Stimulated activated effector memory CD8-positive, alpha-beta T cell treated with anti-CD3 and anti-CD28 coated beads, Interleukin-12 subunit alpha, Interleukin-12 subunit beta, amount 100 ng/mL, for 72 hours (primary cell): ENCODE measurements at regions not wholly inside any gene's neighbourhood (a gene's known extent, or its start where the extent isn't known, plus 50 kb on each side); places are given as distances from the start of the nearest gene placed in this dataset.
"Not testable (repeated sequence)": the region's sequence is repeated elsewhere in the genome, so short reads cannot be mapped to it uniquely, and the experiment has no call there.

ENCODE experiments used
- ATAC-seq: fragments of 150-1000 bp; cut with Tn5 transposase; 2 replicates; pipeline ENCODE4 v1.10.0; 2021
- DNase-seq, 2 donors: peaks; one replicate each; pipeline ENCODE4 v3.0.0; 2021 to 2022; ENCODE audit warnings: low spot score in 2 of 2
- H3K27ac Mint-ChIP-seq: one replicate; pipeline ENCODE4 v1.8.0; 2022; ENCODE audit warnings: mild to moderate bottlenecking, mixed read lengths
- H3K36me3 Mint-ChIP-seq: one replicate; pipeline ENCODE4 v1.8.0; 2022; ENCODE audit warnings: mild to moderate bottlenecking, mixed read lengths
- H3K4me1 Mint-ChIP-seq: one replicate; pipeline ENCODE4 v1.8.0; 2022; ENCODE audit warnings: mixed read lengths
- H3K4me3 Mint-ChIP-seq: one replicate; pipeline ENCODE4 v1.8.0; 2022; ENCODE audit warnings: mild to moderate bottlenecking, mixed read lengths
- H3K9me3 Mint-ChIP-seq: one replicate; pipeline ENCODE4 v1.8.0; 2022; ENCODE audit warnings: mixed read lengths

GRCh38 chr5:89353837-89354551, 471.0 kb upstream of the MEF2C start:
- DNase-seq (no peak), ATAC-seq (no peak)
- peaks cover 6% of the 10 kb centered on the region for H3K9me3 Mint-ChIP-seq
- H3K4me3 Mint-ChIP-seq = no peak overlapping the region
- H3K27ac Mint-ChIP-seq = no peak overlapping the region
- no peaks in the 10 kb centered on the region for H3K36me3 Mint-ChIP-seq
- no peaks in the 10 kb centered on the region for H3K4me1 Mint-ChIP-seq

- Mint-ChIP-seq H3K4me3 (no peak overlapping the region), H3K9me3 (peaks cover 5% of the 10 kb centered on the region), H3K36me3 (no peaks in the 10 kb centered on the region), H3K27ac (no peak overlapping the region), H3K4me1 (no peaks in the 10 kb centered on the region)
- no peak for DNase-seq
- no peak for ATAC-seq
Observed at GRCh38 chr5:89351975-89352374, 469.0 kb upstream of the MEF2C start.

DNA sequence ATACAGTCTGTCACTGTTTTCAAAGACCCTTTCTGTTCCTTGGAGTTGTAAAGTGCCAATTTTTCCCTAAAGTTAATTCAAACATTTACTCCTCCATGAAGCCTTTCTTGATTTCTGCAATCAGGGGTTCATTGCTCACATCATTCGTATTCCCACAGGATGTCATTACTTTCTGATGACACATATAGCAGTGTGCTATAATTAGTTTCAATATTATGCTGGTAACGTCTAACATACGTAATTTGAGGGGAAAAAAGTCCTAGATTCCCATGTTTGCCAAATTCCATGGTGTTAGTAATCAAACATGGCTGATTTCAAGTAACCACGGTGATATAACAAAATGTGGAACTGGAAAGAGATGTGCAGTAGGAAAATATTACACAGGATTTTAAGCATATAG, 468.2 kb upstream of the MEF2C start:
- no peak for ATAC-seq
- Mint-ChIP-seq H3K27ac (no peak overlapping the region), H3K36me3 (no peaks in the 10 kb centered on the region), H3K4me3 (no peak overlapping the region), H3K4me1 (no peaks in the 10 kb centered on the region), H3K9me3 (peaks cover 5% of the 10 kb centered on the region)
- no peak for DNase-seq

GRCh38 chr5:89350684-89351083, 467.7 kb upstream of the MEF2C start:
- peaks cover 5% of the 10 kb centered on the region for H3K9me3 Mint-ChIP-seq
- no peaks in the 10 kb centered on the region for H3K4me1 Mint-ChIP-seq
- ATAC-seq = no peak
- no peaks in the 10 kb centered on the region for H3K36me3 Mint-ChIP-seq
- no peak overlapping the region for H3K27ac Mint-ChIP-seq
- no peak for DNase-seq
- H3K4me3 Mint-ChIP-seq = no peak overlapping the region

- Mint-ChIP-seq H3K27ac (no peak overlapping the region), H3K9me3 (peaks cover 3% of the 10 kb centered on the region), H3K4me3 (no peak overlapping the region), H3K4me1 (no peaks in the 10 kb centered on the region), H3K36me3 (no peaks in the 10 kb centered on the region)
- DNase-seq (no peak), ATAC-seq (no peak)
Observed at GRCh38 chr5:89349246-89349980, 466.4 kb upstream of the MEF2C start.

DNA sequence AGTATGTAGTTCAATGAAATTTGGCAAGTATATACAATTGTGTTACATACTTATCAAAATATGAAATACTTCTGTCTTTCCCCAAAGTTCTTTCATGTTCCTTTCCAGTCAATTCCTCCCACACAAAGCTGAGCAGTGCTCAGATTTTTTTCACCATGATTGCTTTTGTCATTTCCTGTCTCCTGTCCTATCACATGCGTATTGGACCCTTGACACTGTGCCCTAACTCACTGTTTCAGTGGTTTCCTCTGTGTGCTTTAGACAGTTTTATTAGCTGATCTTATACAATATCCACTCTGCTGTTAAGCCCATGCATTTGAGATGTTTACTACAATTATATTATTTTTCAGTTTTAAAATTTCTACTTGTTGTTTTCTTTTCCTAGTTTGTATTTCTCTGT, 463.6 kb upstream of the MEF2C start:
- Mint-ChIP-seq H3K4me3 (no peak overlapping the region), H3K36me3 (no peaks in the 10 kb centered on the region), H3K27ac (no peak overlapping the region), H3K9me3 (peaks cover 3% of the 10 kb centered on the region), H3K4me1 (no peaks in the 10 kb centered on the region)
- ATAC-seq = no peak
- DNase-seq = no peak

DNA sequence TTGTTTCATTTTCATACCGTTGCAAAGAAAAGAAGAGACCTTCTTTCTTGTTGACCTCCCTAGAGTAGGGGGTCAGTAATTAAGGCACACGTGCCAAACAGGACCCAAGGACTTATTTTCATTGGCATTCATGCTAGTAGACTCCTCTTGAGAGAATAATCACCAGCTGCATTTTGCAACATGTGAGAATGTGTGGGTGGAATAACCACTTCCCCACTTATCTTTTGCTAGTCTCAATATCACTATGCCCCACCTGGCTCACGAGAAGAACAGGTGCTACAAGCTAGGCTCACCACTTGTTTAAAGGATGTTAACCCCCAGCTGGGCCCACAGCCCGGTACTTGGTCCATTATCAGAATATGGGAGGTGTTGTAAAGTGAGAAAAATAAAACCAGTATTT, 460.7 kb upstream of the MEF2C start:
- Mint-ChIP-seq H3K36me3 (no peaks in the 10 kb centered on the region), H3K27ac (no peak overlapping the region), H3K9me3 (peaks cover 3% of the 10 kb centered on the region), H3K4me3 (no peak overlapping the region), H3K4me1 (no peaks in the 10 kb centered on the region)
- ATAC-seq (no peak), DNase-seq (no peak)

DNA sequence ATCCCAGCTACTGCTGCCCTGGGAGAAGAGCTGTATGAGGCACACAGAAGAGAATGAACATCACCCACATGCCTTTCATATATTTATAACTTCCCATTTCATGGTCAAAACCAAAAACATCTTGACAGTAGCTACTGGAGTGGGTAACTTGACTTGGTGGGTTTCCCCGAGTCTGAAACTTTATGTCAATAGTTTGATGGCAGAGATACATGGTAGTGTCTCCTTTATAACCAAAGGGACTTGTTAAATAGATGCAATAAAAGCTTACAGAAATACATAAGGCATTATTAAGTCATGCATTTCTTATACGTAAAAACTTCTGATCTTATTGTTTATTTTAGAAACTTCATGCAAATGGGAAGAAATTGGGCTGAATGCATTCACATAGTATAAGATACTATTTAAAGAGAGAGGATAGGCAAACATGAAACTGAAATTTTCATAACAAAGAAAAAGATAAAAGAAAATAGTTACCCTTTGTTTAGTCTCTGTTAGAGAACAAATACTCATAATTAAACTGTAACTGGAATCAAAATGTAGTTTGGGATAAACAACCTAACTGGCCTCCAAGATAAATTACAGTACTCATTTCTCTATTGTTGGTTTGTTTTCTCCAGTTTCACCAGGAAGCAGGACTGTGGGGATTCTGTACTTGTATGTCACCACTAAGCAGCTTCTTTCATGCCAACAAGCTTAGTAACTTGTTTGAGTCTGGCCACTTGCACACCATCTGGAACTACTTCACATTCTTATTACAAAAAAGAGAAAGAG, 459.3 kb upstream of the MEF2C start:
- Mint-ChIP-seq H3K36me3 (no peaks in the 10 kb centered on the region), H3K4me1 (no peaks in the 10 kb centered on the region), H3K4me3 (no peak overlapping the region), H3K9me3 (peaks cover 6% of the 10 kb centered on the region), H3K27ac (no peak overlapping the region)
- DNase-seq = no peak
- no peak for ATAC-seq

DNA sequence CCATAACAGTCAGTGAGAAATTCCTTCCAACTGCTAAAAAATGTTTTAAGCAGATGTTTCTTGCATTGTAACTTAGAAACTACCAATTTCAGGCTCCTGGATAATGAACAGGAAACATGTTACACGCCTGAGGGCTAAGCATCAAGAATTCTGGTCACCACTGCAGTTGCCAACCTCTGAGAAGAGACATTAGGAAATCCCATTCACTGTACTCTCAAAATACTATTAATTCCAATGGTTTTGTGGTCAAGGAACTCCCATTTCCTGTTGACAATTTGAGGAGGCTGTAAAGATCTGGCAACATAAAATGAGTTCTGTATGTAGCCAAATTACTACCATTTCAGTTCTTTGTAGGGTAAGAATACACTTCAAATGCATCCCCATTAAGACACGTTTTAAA, 456.0 kb upstream of the MEF2C start:
- DNase-seq = no peak
- Mint-ChIP-seq H3K4me3 (no peak overlapping the region), H3K27ac (no peak overlapping the region), H3K4me1 (no peaks in the 10 kb centered on the region), H3K9me3 (peaks cover 7% of the 10 kb centered on the region), H3K36me3 (no peaks in the 10 kb centered on the region)
- ATAC-seq = no peak

DNA sequence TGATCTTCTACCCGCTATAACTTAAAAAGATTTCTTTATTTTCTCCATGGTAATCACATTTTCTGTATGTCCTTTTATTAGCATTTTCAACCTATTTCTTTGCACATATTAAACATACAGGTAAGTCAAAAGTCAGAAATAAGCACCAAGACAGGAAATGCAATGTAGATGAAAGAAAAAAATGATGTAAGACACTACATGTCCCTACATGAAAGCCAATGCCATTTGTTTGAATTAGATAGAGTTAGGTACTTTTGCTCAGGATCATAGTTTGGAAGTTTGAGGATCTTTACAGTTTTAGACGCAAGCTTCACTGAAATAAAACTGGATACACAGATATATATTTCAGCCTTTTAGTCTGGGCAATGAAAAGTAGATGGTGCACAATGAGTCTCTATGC, 453.1 kb upstream of the MEF2C start:
- DNase-seq = no peak
- no peak overlapping the region for H3K27ac Mint-ChIP-seq
- no peak overlapping the region for H3K4me3 Mint-ChIP-seq
- ATAC-seq = no peak
- H3K9me3 Mint-ChIP-seq = peaks cover 7% of the 10 kb centered on the region
- no peaks in the 10 kb centered on the region for H3K4me1 Mint-ChIP-seq
- no peaks in the 10 kb centered on the region for H3K36me3 Mint-ChIP-seq

DNA sequence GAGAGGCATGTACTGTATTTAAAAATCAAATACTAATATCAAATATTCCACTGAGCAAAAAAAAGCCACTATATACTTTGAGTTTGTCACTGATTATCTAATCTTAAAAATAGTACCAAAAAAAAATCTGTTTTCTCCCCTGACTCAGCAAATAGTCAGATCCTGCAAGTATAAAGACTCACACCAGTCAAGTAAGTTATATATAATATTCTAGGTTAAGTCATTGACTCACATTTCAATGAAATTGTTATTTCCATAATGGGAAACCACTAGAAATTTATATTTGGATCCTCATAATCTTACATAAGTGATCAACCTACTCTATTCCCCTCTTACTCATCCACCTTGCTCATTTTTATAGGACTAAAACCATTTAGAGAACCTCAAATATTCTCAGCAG, 447.2 kb upstream of the MEF2C start:
- Mint-ChIP-seq H3K4me1 (no peaks in the 10 kb centered on the region), H3K36me3 (no peaks in the 10 kb centered on the region), H3K4me3 (no peak overlapping the region), H3K27ac (no peak overlapping the region), H3K9me3 (peaks cover 8% of the 10 kb centered on the region)
- ATAC-seq = no peak
- no peak for DNase-seq

DNA sequence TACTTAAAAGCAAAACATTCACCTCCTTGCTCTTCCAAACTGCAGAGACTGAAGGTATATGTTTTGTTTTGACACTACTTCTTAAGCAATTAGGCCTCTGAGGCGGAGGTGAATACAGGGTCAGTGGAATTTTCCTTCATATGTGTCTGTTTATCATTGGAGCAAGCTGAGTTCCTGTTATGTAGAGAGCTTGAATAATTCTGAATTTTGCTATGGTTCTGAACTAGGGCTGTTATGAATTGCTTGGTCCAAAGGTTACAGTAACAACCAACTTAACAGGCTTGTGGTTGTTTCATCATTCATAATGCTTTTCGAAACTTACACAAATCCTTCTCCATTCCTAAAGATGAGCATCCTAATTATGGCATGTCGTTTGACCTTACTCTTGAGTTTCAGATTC, 444.6 kb upstream of the MEF2C start:
- Mint-ChIP-seq H3K27ac (no peak overlapping the region), H3K36me3 (no peaks in the 10 kb centered on the region), H3K4me3 (no peak overlapping the region), H3K4me1 (no peaks in the 10 kb centered on the region), H3K9me3 (peaks cover 8% of the 10 kb centered on the region)
- ATAC-seq (no peak), DNase-seq (no peak)

GRCh38 chr5:89324990-89325389, 442.0 kb upstream of the MEF2C start:
- DNase-seq (no peak), ATAC-seq (no peak)
- Mint-ChIP-seq H3K4me1 (no peaks in the 10 kb centered on the region), H3K36me3 (no peaks in the 10 kb centered on the region), H3K9me3 (peaks cover 8% of the 10 kb centered on the region), H3K27ac (no peak overlapping the region), H3K4me3 (no peak overlapping the region)

GRCh38 chr5:89320421-89321277, 437.7 kb upstream of the MEF2C start:
- Mint-ChIP-seq H3K9me3 (peaks cover 3% of the 10 kb centered on the region), H3K4me3 (no peak overlapping the region), H3K4me1 (no peaks in the 10 kb centered on the region), H3K27ac (no peak overlapping the region), H3K36me3 (no peaks in the 10 kb centered on the region)
- ATAC-seq (no peak), DNase-seq (no peak)

GRCh38 chr5:89317838-89318237, 434.9 kb upstream of the MEF2C start:
- not testable (repeated sequence) for ATAC-seq, DNase-seq, H3K4me3 Mint-ChIP-seq, H3K36me3 Mint-ChIP-seq, H3K4me1 Mint-ChIP-seq, H3K9me3 Mint-ChIP-seq, H3K27ac Mint-ChIP-seq
